Retinal pigment epithelial cell (primary cell): ENCODE measurements at regions not wholly inside any gene's neighbourhood (a gene's known extent, or its start where the extent isn't known, plus 50 kb on each side); places are given as distances from the start of the nearest gene placed in this dataset.

Experiments
- DNase-seq: peaks from one replicate; pipeline ENCODE4 v3.0.0-alpha.2; 2010; ENCODE audit warnings: low read depth
- H3K4me3 ChIP-seq: 2 replicates; pipeline ENCODE4 v1.5.1; 2011; ENCODE audit warnings: mild to moderate bottlenecking, low read length, control low read depth, moderate library complexity
- TF ChIP-seq, protein P1 (sequence below): conservative IDR thresholded peaks from 2 replicates; pipeline ENCODE4 v1.5.1; 2011; ENCODE audit warnings: low read depth, low read length, control low read depth, inconsistent platforms

DNA sequence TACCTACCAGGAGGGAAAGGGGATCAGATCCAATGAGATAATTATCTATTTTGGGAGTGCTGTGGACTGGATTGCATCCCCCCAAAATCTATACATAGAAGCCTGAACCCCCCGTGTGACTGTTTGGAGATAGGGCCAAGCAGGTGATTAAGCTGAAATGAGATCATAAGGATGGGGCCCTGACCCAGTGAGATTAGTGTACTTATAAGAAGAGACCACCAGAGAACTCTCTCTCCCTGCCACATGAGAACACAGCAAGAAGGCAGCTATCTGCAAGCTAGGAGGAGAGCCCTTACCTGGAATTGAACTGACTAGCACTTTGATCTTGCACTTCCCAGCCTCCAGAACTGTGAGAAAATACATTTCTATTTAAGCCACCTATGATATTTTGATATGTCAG lies 132.2 kb upstream of the NOX3 start:
- TF ChIP-seq, protein P1, sequence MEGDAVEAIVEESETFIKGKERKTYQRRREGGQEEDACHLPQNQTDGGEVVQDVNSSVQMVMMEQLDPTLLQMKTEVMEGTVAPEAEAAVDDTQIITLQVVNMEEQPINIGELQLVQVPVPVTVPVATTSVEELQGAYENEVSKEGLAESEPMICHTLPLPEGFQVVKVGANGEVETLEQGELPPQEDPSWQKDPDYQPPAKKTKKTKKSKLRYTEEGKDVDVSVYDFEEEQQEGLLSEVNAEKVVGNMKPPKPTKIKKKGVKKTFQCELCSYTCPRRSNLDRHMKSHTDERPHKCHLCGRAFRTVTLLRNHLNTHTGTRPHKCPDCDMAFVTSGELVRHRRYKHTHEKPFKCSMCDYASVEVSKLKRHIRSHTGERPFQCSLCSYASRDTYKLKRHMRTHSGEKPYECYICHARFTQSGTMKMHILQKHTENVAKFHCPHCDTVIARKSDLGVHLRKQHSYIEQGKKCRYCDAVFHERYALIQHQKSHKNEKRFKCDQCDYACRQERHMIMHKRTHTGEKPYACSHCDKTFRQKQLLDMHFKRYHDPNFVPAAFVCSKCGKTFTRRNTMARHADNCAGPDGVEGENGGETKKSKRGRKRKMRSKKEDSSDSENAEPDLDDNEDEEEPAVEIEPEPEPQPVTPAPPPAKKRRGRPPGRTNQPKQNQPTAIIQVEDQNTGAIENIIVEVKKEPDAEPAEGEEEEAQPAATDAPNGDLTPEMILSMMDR = no peak
- no peak for DNase-seq
- H3K4me3 ChIP-seq = no peak overlapping the region

DNA sequence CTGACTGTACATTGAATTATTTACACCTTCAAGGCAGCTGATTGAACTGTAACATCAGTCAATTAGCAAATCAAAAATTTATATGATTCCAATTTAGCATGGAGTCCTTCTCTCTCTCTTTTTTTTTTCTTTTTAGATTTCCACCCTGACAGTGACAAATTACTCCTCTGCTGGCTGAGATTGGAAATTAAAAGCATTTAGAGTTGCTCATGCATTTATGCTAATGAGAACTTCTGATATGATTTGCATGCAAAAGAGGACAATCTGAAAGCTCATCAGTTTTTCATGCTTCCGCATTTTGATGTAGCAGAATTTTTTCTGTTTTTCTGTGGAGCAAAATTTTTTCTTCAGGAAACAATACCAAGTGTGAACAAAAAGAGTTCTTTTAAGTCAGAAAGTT lies 130.5 kb upstream of the NOX3 start:
- TF ChIP-seq, protein P1 = no peak
- H3K4me3 ChIP-seq = no peak overlapping the region
- DNase-seq = no peak

DNA sequence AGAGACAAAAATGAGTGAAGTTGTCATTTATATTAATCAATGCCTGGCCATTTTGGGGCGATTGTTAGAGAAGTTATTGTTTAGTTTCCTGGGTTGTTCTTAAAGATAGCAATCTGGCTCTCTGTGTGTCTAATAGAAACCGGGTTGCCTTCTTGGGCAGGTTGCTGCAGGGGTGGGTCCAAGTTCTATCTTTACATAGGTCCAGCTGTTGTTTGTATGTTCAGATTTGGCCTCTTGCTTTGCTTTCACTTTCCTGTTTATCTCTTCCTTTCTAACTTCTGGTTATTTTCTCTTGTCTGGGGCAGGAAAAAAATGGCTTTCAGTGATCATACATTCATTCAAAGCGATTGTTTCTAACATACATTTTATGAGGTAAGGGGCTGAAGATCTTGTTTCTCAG lies 128.4 kb upstream of the NOX3 start:
- DNase-seq = no peak
- no peak overlapping the region for H3K4me3 ChIP-seq
- TF ChIP-seq, protein P1 = no peak

DNA sequence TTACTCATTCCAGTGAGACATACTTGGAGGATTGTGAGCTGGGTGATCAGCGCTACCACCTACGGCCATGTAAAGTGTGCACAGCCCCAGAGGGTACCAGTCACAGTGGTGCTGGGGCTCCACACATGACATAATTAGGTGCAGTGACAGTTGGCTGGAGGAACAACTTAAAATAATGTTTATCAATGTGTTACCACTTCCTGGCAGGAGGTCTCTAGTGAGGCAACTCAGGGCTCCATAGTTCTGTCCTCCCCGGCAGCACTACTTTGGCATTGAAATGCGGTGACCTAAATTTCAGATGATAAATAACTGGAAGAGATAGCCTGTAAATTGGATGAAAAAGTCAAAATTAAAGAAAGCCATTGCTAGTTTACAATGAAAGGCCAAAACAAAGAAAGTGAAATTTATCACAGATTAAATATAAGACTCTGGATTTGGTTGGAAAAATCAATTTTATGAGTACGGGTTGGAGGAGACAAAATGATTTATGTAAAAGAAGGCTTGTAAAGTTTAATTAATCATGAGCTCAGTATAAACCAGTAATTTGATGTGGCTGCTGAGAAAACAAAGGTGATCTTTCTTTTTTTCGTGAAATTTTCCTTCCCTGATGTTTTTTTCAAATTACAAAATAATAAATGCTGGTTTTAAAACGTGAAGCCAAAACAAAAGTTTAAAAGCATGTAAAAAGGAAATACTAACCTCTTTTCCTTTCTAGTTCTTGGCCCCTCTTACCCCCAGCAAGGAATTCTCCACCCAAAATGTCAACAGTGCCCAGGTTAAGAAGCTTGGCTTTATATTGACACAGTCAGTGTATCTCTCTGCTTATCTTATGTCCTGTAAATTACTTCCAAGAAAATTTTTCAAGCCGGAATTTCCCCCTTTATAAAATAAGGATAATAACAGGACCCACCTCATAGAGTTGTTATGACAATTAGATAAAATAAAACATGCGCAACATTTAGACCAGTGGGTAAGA lies 126.7 kb upstream of the NOX3 start:
- H3K4me3 ChIP-seq = no peak overlapping the region
- no peak for DNase-seq
- TF ChIP-seq, protein P1 = no peak

DNA sequence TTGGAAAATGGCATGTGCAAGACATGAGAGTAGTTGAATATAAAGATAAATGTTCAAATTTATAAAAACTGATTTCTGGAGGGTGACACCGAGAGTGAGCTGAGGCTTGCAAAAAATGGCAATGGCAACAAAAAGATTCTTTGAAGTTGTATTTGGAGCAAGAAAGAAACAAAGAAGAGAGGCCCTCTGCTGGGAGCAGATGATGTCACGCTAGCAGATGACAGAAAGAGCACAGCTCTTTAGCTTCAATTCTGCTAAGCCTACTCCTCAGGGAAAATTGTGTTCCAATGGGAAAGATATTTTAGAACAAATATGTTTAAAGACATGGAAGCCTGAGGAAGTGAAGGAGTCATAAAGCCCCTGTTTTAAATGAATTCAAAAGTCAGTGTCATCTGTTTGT lies 125.3 kb upstream of the NOX3 start:
- no peak for DNase-seq
- no peak overlapping the region for H3K4me3 ChIP-seq
- TF ChIP-seq, protein P1 = no peak

DNA sequence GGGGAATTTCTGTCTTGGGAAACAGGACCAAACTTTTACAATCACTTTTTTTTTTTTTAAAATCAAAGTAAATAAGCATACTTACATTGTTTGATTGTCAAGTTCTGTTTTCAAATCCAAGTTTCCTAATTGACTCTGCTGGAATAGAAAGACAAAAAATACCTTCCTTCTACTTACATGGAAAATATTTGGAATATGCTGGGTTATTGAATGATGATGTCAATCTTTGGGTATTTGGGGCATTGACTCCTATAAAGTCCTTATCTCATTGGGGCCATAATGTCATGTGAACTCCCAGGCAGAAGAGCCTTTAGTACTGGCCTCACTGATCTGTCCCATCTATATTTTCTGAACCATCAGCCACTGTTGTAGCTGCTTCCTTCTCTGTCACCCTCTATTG lies 122.6 kb upstream of the NOX3 start:
- no peak for DNase-seq
- TF ChIP-seq, protein P1 = no peak
- no peak overlapping the region for H3K4me3 ChIP-seq

DNA sequence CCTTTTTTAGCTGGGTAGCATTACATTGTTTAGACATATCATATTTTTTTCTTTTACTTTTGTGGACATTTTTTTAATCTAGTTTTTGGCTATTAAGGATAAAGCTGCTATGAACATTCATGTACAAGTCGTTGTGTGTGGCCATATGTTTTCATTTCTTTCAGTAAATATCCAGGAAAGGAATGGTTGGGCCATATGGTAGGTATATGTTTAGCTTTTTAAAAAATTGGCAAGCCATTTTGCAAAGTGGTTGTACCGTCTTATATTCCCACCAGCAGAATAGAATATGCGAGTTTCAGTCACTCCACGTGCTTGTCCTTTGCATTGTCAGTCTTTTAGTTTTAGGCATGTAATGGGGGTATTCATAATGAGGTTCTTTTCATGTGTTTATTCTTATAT lies 106.3 kb upstream of the NOX3 start:
- TF ChIP-seq, protein P1 = no peak
- no peak overlapping the region for H3K4me3 ChIP-seq
- no peak for DNase-seq
